ENCODE measurements at regions not wholly inside any gene's neighbourhood (a gene's known extent, or its start where the extent isn't known, plus 50 kb on each side); places are given as distances from the start of the nearest gene placed in this dataset.

DNA sequence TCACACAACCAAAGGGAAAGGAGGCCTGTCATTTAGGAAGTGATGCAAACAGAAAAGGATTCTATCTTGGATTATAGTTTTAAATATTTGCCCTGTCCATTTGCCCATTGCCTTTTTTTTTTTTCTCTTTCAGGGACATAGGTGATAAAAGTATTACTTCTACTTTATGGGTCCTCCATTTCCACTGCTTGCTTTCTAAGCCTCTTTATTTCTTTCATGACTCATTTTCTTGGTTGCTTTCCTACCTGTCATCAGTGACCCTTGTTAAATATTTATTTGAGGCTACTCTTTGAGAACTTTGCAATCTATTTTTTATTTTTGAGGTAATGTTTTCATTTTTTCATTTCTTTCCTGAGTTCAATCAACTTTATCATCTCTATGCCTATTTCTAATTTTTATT, 522.9 kb upstream of the ARRDC3 start:
- no peaks in the 10 kb centered on the region for H4K20me1 ChIP-seq (ENCODE audit: control insufficient read depth, extremely low read depth, insufficient read depth, low read length)
- H3K9me3 ChIP-seq (ENCODE audit: control insufficient read depth, insufficient read depth, low read depth, low read length), result no peaks in the 10 kb centered on the region
- no peak overlapping the region for H3K27ac ChIP-seq (ENCODE audit: insufficient read depth, low read length)
- TF ChIP-seq, protein P1, sequence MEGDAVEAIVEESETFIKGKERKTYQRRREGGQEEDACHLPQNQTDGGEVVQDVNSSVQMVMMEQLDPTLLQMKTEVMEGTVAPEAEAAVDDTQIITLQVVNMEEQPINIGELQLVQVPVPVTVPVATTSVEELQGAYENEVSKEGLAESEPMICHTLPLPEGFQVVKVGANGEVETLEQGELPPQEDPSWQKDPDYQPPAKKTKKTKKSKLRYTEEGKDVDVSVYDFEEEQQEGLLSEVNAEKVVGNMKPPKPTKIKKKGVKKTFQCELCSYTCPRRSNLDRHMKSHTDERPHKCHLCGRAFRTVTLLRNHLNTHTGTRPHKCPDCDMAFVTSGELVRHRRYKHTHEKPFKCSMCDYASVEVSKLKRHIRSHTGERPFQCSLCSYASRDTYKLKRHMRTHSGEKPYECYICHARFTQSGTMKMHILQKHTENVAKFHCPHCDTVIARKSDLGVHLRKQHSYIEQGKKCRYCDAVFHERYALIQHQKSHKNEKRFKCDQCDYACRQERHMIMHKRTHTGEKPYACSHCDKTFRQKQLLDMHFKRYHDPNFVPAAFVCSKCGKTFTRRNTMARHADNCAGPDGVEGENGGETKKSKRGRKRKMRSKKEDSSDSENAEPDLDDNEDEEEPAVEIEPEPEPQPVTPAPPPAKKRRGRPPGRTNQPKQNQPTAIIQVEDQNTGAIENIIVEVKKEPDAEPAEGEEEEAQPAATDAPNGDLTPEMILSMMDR (conservative IDR thresholded peaks at IDR 0.05 in 1 of 2, IDR thresholded peaks at IDR 0.05 in 1 of 2; ENCODE audit: low read depth in 1 of 2, low read length in 2 of 2), result no peak
- TF ChIP-seq EZH2 (IDR thresholded peaks at IDR 0.05; ENCODE audit: low read length, missing control alignments), result no peak
- no peak overlapping the region for H3K4me2 ChIP-seq (ENCODE audit: extremely low read depth, insufficient read depth, low read length)
- H3K4me3 ChIP-seq (replicated peaks in 1 of 4; ENCODE audit: control extremely low read depth in 1 of 4, insufficient read depth in 1 of 4, low read depth in 3 of 4, low read length in 4 of 4), result no peak overlapping the region
- no peaks in the 10 kb centered on the region for H3K4me1 ChIP-seq (ENCODE audit: control insufficient read depth, extremely low read depth, insufficient read depth, low read length)
- no peaks in the 10 kb centered on the region for H3K36me3 ChIP-seq (ENCODE audit: control insufficient read depth, insufficient read depth, low read length)
- no peaks in the 10 kb centered on the region for H3K79me2 ChIP-seq (ENCODE audit: control insufficient read depth, insufficient read depth, low read length)
- no peaks in the 10 kb centered on the region for H3K27me3 ChIP-seq (ENCODE audit: control insufficient read depth, insufficient read depth, low read length)
- no peak overlapping the region for H3K9ac ChIP-seq (ENCODE audit: insufficient read depth, low read length)
- no peak for DNase-seq (ENCODE audit: low read depth in 2 of 2)
- no peak overlapping the region for H2AFZ ChIP-seq (ENCODE audit: low read length)

DNA sequence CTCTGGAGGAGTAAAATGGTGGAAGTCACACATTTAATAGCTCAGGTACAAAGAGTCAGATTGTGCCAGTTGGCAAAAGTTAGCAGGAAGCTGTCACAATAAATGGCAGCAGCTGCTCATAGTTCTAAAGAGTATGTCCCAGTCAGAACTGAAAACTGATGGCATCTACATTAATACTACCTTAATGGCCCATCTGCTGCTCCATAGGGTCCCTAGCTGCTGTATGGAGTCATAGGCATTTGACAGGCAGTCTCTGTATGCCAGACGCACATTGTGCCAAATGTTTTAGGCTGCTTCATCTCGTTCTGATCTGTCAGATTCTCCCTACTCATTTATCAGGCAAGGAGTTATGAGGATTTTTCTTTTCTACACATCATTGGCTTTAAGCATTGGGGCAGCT, 515.8 kb upstream of the ARRDC3 start:
- Histone ChIP-seq H4K20me1 (ENCODE audit: control insufficient read depth, extremely low read depth, insufficient read depth, low read length) (no peaks in the 10 kb centered on the region), H3K27me3 (ENCODE audit: control insufficient read depth, insufficient read depth, low read length) (no peaks in the 10 kb centered on the region)
- TF ChIP-seq, protein P1 (conservative IDR thresholded peaks at IDR 0.05 in 1 of 2, IDR thresholded peaks at IDR 0.05 in 1 of 2; ENCODE audit: low read depth in 1 of 2, low read length in 2 of 2), result no peak
- no peak for TF ChIP-seq EZH2 (IDR thresholded peaks at IDR 0.05; ENCODE audit: low read length, missing control alignments)

DNA sequence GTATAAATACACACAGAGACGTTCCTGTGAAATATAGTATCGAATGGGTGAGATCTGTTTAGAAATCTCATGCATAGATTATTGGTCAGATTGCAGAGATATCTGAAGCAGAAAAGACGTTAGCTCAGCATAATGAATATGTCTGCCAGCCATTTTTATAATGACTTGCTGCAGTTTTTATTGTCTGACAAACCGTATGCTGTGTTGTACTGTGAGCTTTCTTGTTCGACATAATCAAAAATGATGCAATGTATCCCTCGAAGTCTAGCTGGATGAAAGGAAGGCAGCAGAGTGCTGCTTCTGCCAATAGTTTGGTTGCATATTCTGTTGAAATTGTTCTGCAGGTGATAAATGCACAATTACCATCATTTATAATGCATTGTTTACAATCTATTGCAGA, 514.9 kb upstream of the ARRDC3 start:
- Histone ChIP-seq H3K4me2 (ENCODE audit: extremely low read depth, insufficient read depth, low read length) (no peak overlapping the region), H3K4me3 (replicated peaks in 1 of 4; ENCODE audit: control extremely low read depth in 1 of 4, insufficient read depth in 1 of 4, low read depth in 3 of 4, low read length in 4 of 4) (no peak overlapping the region), H3K36me3 (ENCODE audit: control insufficient read depth, insufficient read depth, low read length) (no peaks in the 10 kb centered on the region), H2AFZ (ENCODE audit: low read length) (no peak overlapping the region), H3K9ac (ENCODE audit: insufficient read depth, low read length) (no peak overlapping the region), H4K20me1 (ENCODE audit: control insufficient read depth, extremely low read depth, insufficient read depth, low read length) (no peaks in the 10 kb centered on the region), H3K27me3 (ENCODE audit: control insufficient read depth, insufficient read depth, low read length) (no peaks in the 10 kb centered on the region), H3K9me3 (ENCODE audit: control insufficient read depth, insufficient read depth, low read depth, low read length) (no peaks in the 10 kb centered on the region), H3K4me1 (ENCODE audit: control insufficient read depth, extremely low read depth, insufficient read depth, low read length) (no peaks in the 10 kb centered on the region), H3K27ac (ENCODE audit: insufficient read depth, low read length) (no peak overlapping the region), H3K79me2 (ENCODE audit: control insufficient read depth, insufficient read depth, low read length) (no peaks in the 10 kb centered on the region)
- TF ChIP-seq, protein P1 (conservative IDR thresholded peaks at IDR 0.05 in 1 of 2, IDR thresholded peaks at IDR 0.05 in 1 of 2; ENCODE audit: low read depth in 1 of 2, low read length in 2 of 2), result no peak
- no peak for TF ChIP-seq EZH2 (IDR thresholded peaks at IDR 0.05; ENCODE audit: low read length, missing control alignments)
- no peak for DNase-seq (ENCODE audit: low read depth in 2 of 2)

More for the DNA sequence above, 515.8 kb upstream of the ARRDC3 start:
- H3K79me2 ChIP-seq (ENCODE audit: control insufficient read depth, insufficient read depth, low read length), result no peaks in the 10 kb centered on the region
- DNase-seq (ENCODE audit: low read depth in 2 of 2), result no peak
- H2AFZ ChIP-seq (ENCODE audit: low read length), result no peak overlapping the region
- no peaks in the 10 kb centered on the region for H3K4me1 ChIP-seq (ENCODE audit: control insufficient read depth, extremely low read depth, insufficient read depth, low read length)
- H3K9me3 ChIP-seq (ENCODE audit: control insufficient read depth, insufficient read depth, low read depth, low read length), result no peaks in the 10 kb centered on the region
- H3K9ac ChIP-seq (ENCODE audit: insufficient read depth, low read length), result no peak overlapping the region
- no peak overlapping the region for H3K27ac ChIP-seq (ENCODE audit: insufficient read depth, low read length)
- H3K36me3 ChIP-seq (ENCODE audit: control insufficient read depth, insufficient read depth, low read length), result no peaks in the 10 kb centered on the region
- H3K4me2 ChIP-seq (ENCODE audit: extremely low read depth, insufficient read depth, low read length), result no peak overlapping the region
- no peak overlapping the region for H3K4me3 ChIP-seq (replicated peaks in 1 of 4; ENCODE audit: control extremely low read depth in 1 of 4, insufficient read depth in 1 of 4, low read depth in 3 of 4, low read length in 4 of 4)

Measured in fibroblast of lung (primary cell).